HUES6 (cell line): ENCODE measurements at regions not wholly inside any gene's neighbourhood (a gene's known extent, or its start where the extent isn't known, plus 50 kb on each side); places are given as distances from the start of the nearest gene placed in this dataset.

Experiments
- H3K27ac ChIP-seq: 2 replicates; pipeline ENCODE4 v1.7.0; 2013; ENCODE audit warnings: low read depth, mild to moderate bottlenecking, low read length, inconsistent platforms
- H3K27me3 ChIP-seq: 2 replicates; pipeline ENCODE4 v1.6.1; 2013; ENCODE audit warnings: low read length; ENCODE audit not compliant: control insufficient read depth, insufficient read depth
- H3K36me3 ChIP-seq: 2 replicates; pipeline ENCODE4 v1.6.1; 2013; ENCODE audit warnings: low read length; ENCODE audit not compliant: control insufficient read depth, insufficient read depth
- H3K4me1 ChIP-seq: 2 replicates; pipeline ENCODE4 v1.6.1; 2013; ENCODE audit warnings: low read length; ENCODE audit not compliant: control insufficient read depth, insufficient read depth
- H3K4me3 ChIP-seq: 2 replicates; pipeline ENCODE4 v1.5.1; 2013; ENCODE audit warnings: low read depth, low read length
- H3K9ac ChIP-seq: one replicate; pipeline ENCODE4 v1.6.1; 2013; ENCODE audit warnings: mild to moderate bottlenecking, low read length
- H3K9me3 ChIP-seq: 2 replicates; pipeline ENCODE4 v1.6.1; 2013; ENCODE audit warnings: low read depth, low read length; ENCODE audit not compliant: control insufficient read depth, insufficient read depth

- Histone ChIP-seq H3K36me3 (no peaks in the 10 kb centered on the region), H3K9ac (no peak overlapping the region), H3K4me1 (no peaks in the 10 kb centered on the region), H3K27me3 (no peaks in the 10 kb centered on the region), H3K9me3 (no peaks in the 10 kb centered on the region), H3K4me3 (no peak overlapping the region), H3K27ac (no peak overlapping the region)
Observed at GRCh38 chr13:86714495-86714894, 915.3 kb upstream of the SLITRK6 start.

- no peak overlapping the region for H3K4me3 ChIP-seq
- no peaks in the 10 kb centered on the region for H3K27me3 ChIP-seq
- no peaks in the 10 kb centered on the region for H3K36me3 ChIP-seq
- no peaks in the 10 kb centered on the region for H3K4me1 ChIP-seq
- no peak overlapping the region for H3K9ac ChIP-seq
- no peak overlapping the region for H3K27ac ChIP-seq
- H3K9me3 ChIP-seq: no peaks in the 10 kb centered on the region
Observed at GRCh38 chr13:86725105-86725504, 925.9 kb upstream of the SLITRK6 start.

DNA sequence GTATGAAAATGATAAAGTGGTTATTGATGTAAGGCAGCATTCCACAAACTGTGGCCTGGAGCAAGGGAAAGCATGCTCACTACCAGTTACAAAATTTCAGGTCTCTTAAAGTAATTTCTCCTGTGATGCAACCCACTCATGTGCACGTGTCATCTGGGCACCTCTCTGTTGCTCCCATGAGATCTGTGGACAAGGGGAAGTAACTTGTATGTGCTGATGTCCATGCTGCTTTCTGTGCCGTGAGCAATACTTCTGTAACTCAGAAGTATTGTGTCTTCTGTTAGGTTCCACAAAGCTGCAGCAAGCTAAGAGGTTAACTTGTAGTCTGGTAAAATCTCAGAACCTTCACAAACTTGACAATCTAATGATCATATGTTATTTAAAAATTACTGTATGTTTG lies 930.0 kb upstream of the SLITRK6 start:
- Histone ChIP-seq H3K4me3 (no peak overlapping the region), H3K36me3 (no peaks in the 10 kb centered on the region), H3K27me3 (no peaks in the 10 kb centered on the region), H3K9me3 (no peaks in the 10 kb centered on the region), H3K9ac (no peak overlapping the region), H3K27ac (no peak overlapping the region), H3K4me1 (no peaks in the 10 kb centered on the region)

GRCh38 chr13:86731987-86732386 lies 932.8 kb upstream of the SLITRK6 start:
- H3K4me3 ChIP-seq: no peak overlapping the region
- H3K4me1 ChIP-seq: no peaks in the 10 kb centered on the region
- H3K27me3 ChIP-seq: no peaks in the 10 kb centered on the region
- peaks cover 6% of the 10 kb centered on the region; the same call in 1 of the 2 replicates for H3K9me3 ChIP-seq
- no peak overlapping the region for H3K9ac ChIP-seq
- H3K36me3 ChIP-seq: no peaks in the 10 kb centered on the region
- H3K27ac ChIP-seq: no peak overlapping the region

DNA sequence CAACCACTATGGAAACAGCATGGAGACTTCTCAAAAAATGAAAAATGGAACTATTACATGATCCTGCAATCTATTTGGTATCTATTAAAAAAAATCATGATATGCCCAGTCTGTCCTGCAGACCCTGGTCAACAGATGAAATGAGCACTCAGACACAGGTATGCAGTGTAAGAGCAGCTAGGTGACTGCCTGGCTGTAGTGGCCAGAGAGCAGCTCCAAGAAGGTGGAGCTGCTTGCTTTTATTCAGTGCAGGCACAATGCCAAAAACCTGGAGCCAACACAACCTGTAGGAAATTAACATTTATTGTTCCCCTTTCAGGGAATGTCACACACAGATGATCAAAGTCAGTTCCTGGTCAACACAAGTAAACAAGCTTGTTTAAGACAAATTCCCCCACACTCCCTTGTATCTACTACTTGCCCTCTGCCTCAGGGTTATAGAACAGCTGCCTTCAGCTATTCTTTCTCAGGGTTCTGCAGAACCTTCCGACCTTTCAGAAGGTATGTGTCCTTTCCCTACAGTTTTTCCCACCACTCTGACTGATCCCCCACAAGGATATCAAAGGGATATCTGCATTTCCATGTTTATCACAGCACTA lies 933.7 kb upstream of the SLITRK5 start:
- Histone ChIP-seq H3K4me3 (no peak overlapping the region), H3K9me3 (peaks cover 12% of the 10 kb centered on the region; the same call in 1 of the 2 replicates), H3K4me1 (no peaks in the 10 kb centered on the region), H3K27me3 (no peaks in the 10 kb centered on the region), H3K36me3 (no peaks in the 10 kb centered on the region), H3K9ac (no peak overlapping the region), H3K27ac (no peak overlapping the region)

DNA sequence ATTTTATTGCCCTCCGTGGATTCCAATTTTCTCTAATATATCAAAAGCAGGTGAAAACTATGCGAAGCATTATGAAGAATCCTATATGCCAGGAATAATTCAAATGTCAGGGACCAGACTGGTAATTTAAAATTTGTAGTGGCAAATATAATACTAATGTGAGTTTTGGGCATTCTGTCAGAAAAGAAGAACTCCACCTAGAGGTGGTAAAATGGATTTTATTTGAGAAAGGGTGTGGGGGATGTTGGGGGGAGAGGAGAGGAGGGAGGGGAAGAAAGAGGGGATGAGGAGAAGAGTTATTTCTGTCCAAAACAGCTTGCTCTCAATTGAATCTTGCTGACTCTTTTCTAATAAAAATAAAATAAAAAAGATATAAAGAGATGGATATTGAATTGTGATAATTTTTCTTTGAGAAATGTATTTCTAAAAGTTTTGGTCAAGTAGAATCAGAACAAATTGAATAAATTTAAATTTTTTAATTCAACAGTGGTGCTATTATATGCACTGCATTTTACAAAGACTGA lies 929.3 kb upstream of the SLITRK5 start:
- Histone ChIP-seq H3K4me1 (no peaks in the 10 kb centered on the region), H3K27me3 (no peaks in the 10 kb centered on the region), H3K36me3 (no peaks in the 10 kb centered on the region), H3K27ac (no peak overlapping the region), H3K9me3 (peaks cover 6% of the 10 kb centered on the region; the same call in 1 of the 2 replicates), H3K9ac (no peak overlapping the region), H3K4me3 (no peak overlapping the region)

- H3K9me3 ChIP-seq: no peaks in the 10 kb centered on the region
Observed at GRCh38 chr13:86757236-86757978, 913.8 kb upstream of the SLITRK5 start.

GRCh38 chr13:86758116-86758515 lies 913.1 kb upstream of the SLITRK5 start:
- H3K4me1 ChIP-seq: peaks cover 8% of the 10 kb centered on the region; the same call in 1 of the 2 replicates
- H3K27me3 ChIP-seq: no peaks in the 10 kb centered on the region
- H3K9ac ChIP-seq: no peak overlapping the region
- H3K4me3 ChIP-seq: no peak overlapping the region
- H3K9me3 ChIP-seq: no peaks in the 10 kb centered on the region
- H3K36me3 ChIP-seq: no peaks in the 10 kb centered on the region
- H3K27ac ChIP-seq: no peak overlapping the region

More at GRCh38 chr13:86757236-86757978, 913.8 kb upstream of the SLITRK5 start:
- no peaks in the 10 kb centered on the region for H3K36me3 ChIP-seq
- no peak overlapping the region for H3K9ac ChIP-seq
- H3K27me3 ChIP-seq: no peaks in the 10 kb centered on the region
- H3K27ac ChIP-seq: no peak overlapping the region
- H3K4me1 ChIP-seq: peaks cover 8% of the 10 kb centered on the region; the same call in 1 of the 2 replicates
- no peak overlapping the region for H3K4me3 ChIP-seq

DNA sequence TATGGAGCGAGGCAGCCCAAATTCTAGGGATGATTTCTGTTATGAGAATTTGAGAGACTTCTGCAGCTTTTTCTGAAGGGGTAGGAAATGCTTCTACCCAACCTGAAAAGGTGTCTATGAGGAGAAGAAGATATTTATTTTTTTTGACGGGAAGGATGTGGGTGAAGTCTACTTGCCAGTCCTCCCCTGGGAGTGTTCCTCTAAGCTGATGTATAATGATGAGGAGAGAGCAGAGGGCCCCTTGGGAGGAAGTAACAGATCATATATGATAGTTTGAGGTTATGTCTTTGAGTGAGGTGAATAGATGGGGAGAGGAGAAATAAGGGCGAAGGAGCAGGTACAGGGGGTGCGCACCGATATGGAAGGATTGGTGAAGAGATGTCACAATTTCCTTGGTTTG lies 910.6 kb upstream of the SLITRK5 start:
- H3K36me3 ChIP-seq: no peaks in the 10 kb centered on the region
- no peaks in the 10 kb centered on the region for H3K9me3 ChIP-seq
- no peak overlapping the region for H3K27ac ChIP-seq
- H3K27me3 ChIP-seq: no peaks in the 10 kb centered on the region
- H3K9ac ChIP-seq: no peak overlapping the region
- no peak overlapping the region for H3K4me3 ChIP-seq
- H3K4me1 ChIP-seq: peaks cover 8% of the 10 kb centered on the region; the same call in 1 of the 2 replicates

DNA sequence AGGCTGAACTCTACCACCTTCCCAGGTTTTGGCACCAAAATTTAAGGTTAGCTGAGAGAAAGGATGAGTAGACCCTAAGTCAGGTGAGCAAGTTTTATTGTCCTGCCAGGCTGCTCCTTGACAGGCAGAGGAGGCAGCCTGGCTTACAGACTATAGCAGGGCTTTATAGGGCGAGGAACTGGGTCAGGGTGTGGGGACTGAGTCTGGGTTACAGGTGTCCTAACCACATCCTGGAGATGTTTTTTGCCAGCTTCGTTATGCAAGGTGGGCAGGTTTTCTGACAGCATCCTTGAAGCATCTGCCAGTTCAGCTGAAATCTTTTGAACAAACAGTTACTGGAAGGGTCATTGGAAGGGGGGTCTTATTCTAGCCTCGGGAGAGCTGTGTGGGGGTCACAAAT lies 905.7 kb upstream of the SLITRK5 start:
- H3K9me3 ChIP-seq: no peaks in the 10 kb centered on the region
- no peaks in the 10 kb centered on the region for H3K4me1 ChIP-seq
- H3K27me3 ChIP-seq: no peaks in the 10 kb centered on the region
- no peaks in the 10 kb centered on the region for H3K36me3 ChIP-seq
- no peak overlapping the region for H3K4me3 ChIP-seq
- H3K9ac ChIP-seq: no peak overlapping the region
- no peak overlapping the region for H3K27ac ChIP-seq

DNA sequence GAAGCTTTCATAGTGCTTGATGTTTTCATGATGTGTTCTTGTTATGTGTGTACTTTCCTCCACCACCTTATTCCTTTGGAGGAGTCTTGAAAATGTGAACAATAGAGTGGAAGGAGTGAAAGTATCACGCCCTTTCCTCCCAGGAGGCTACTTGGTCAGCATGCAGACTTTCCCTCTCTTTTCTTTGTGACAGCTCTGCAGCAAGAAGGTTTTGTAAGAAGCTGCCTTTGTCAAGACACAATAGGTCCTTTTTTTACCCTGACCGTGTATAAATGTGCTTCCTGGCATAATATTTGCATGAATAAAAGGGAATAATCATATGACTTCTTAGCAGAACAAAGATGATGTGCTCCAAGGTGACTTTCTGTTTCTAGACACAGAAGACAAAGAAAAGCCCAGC lies 882.6 kb upstream of the SLITRK5 start:
- Histone ChIP-seq H3K27me3 (no peaks in the 10 kb centered on the region), H3K4me3 (no peak overlapping the region), H3K9ac (no peak overlapping the region), H3K4me1 (no peaks in the 10 kb centered on the region), H3K27ac (no peak overlapping the region), H3K9me3 (peaks cover 10% of the 10 kb centered on the region), H3K36me3 (no peaks in the 10 kb centered on the region)
